Muscle layer of duodenum (tissue), 2 donors: ENCODE measurements at regions not wholly inside any gene's neighbourhood (a gene's known extent, or its start where the extent isn't known, plus 50 kb on each side); places are given as distances from the start of the nearest gene placed in this dataset.

Experiments
- H3K27ac ChIP-seq: one replicate; pipeline ENCODE4 v1.7.0; 2013; ENCODE audit warnings: mild to moderate bottlenecking, low read length
- H3K27me3 ChIP-seq: one replicate; pipeline ENCODE4 v1.7.0; 2013; ENCODE audit warnings: low read depth, mild to moderate bottlenecking, control low read depth, low read length
- H3K36me3 ChIP-seq, 2 donors: one replicate each; pipeline ENCODE4 v1.7.0; 2013; ENCODE audit warnings: low read length in 2 of 2, control low read depth in 1 of 2, mild to moderate bottlenecking in 1 of 2; ENCODE audit not compliant: insufficient read depth in 2 of 2, control insufficient read depth in 1 of 2
- H3K4me1 ChIP-seq, 2 donors: one replicate each; pipeline ENCODE4 v1.7.0; 2013; ENCODE audit warnings: low read length in 2 of 2, mild to moderate bottlenecking in 2 of 2, control low read depth in 1 of 2, moderate library complexity in 1 of 2; ENCODE audit not compliant: insufficient read depth in 2 of 2, control insufficient read depth in 1 of 2
- H3K4me3 ChIP-seq, 2 donors: one replicate each; pipeline ENCODE4 v1.7.0; 2013; ENCODE audit warnings: low read length in 2 of 2, low read depth in 1 of 2, mild to moderate bottlenecking in 1 of 2
- H3K9me3 ChIP-seq, 2 donors: one replicate each; pipeline ENCODE4 v1.7.0; 2013; ENCODE audit warnings: low read length in 2 of 2, control low read depth in 1 of 2, mild to moderate bottlenecking in 1 of 2; ENCODE audit not compliant: control insufficient read depth in 1 of 2
- donor health status: healthy.

DNA sequence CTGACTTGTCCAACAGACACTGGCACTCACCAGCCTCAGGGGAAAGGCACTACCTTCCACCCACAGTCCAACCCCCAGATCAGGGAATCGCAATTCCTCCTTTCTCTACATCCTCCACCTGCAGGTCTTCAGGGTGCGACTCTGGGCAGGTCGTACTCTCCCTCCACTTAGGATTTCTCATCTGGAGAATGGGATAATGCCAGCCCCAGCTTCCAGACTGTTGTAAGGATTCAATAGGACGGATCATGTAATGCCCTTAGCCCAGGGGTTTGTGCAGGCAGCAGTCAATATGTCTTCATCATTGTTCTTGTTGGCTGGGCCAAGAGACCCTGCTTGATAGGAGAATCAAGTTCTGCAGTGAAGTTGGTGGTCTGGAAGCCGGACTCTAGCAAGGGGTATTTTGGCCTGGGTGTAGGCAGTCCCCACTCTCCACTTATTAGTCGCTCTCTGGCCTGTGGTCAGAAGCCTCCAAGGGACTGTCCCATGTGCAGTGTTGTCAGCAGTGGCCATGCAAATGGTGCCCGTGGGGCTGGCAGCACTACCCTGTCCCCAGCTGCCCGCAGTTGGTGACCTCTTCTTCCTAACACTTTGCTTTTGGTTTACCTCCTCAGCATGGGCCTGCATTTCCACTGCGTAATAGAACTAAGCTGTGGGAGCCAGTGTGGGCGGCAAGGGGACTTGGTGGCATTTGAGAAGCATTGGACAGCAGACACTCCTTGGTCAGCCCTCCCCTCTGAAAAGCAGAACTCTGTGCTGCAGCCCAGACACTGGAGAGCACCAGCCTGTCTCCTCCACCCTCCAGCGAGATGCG, 172.4 kb upstream of the HS6ST1 start:
- no peaks in the 10 kb centered on the region for H3K36me3 ChIP-seq
- no peaks in the 10 kb centered on the region for H3K9me3 ChIP-seq
- no peak overlapping the region for H3K4me3 ChIP-seq
- H3K4me1 ChIP-seq, result no peaks in the 10 kb centered on the region
- no peak overlapping the region for H3K27ac ChIP-seq
- H3K27me3 ChIP-seq, result no peaks in the 10 kb centered on the region

DNA sequence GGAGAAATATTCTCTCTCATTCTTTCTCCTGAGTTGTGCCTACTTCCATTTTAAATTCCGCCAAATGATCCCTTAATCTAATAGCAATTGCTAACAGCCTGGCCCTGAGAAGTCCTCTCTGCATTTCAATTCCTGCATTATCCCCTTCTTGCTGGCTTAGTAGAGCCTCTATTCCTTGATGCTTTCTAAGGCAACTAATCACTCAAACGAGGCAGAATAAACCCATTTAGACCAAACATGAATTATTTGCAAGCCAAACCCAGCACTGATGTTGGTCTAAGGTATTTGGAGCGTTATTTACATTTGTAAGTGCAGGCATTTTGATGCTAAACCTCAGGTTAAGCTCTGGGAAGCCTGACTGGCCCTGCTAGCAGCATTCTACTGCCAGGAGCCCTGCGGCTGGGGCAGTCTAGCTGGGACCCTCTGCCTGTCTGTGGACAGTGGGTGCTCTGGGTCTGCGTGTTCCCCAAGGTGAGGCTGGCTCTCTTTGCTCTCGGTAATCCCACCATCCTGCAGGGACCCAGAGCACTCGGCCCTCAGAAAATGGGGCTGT, 173.1 kb upstream of the HS6ST1 start:
- Histone ChIP-seq H3K9me3 (no peaks in the 10 kb centered on the region), H3K27me3 (no peaks in the 10 kb centered on the region), H3K36me3 (no peaks in the 10 kb centered on the region), H3K4me3 (no peak overlapping the region), H3K4me1 (no peaks in the 10 kb centered on the region), H3K27ac (no peak overlapping the region)

DNA sequence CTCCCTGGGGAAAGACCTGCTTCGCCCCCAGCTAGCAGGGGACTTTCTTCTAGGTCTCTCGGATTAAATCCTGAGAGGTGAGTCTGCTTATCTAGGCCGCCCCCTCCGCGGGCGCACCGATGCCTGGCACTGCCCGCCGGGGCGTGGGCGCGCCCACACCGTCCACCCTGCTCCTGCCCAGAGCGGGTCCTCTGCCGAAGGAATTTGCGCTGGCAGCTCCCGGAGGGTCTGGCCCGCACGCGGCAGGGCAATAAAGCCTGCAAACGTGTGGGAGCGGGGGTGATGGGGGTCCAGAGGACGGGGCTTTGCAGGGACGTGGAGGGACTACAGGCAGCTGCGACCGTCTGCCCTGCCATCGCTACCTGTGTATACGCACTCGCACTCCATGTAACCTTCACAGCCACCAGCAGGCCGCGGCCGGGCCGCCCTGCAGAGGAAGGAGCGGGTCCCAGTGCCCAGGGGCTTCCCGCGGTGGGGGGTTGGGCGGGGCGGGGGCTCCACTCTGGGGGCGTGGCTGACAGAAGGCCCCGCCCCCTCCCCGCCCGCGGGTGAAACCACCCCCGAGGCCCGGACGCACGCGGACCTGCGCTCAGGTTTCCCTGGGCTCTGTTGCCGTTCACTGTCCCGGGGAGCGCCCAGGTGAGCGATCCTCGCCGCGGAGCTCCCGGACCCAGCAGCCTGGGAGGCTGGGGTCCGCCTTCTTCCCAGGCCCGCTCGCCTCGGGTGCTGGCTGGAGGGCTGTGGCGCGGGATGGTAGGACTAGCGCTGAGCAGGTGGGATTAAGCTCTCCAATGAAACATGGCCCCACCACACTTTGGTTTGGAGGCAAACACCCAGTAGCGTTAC, 174.5 kb upstream of the HS6ST1 start:
- no peaks in the 10 kb centered on the region for H3K4me1 ChIP-seq

DNA sequence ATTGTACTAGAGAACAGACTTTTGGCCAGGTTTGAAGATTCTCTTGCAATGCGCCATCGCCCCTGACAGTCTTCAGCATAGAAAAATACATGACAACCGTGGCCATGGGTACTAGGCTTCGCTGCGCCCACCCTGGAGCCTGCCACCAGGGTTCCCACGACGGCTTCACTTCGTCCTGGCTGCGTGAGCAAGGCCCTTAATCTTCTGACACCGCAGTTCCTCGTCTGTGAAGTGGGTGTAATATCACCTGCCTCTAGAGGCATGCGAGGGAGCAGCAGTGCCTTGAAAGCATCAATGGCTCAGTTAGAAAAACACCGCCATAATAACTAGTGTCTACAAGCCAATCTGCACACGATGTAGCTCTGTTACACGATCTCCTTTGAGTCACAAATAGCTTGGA, 175.2 kb upstream of the HS6ST1 start:
- H3K27me3 ChIP-seq, result no peaks in the 10 kb centered on the region
- no peak overlapping the region for H3K4me3 ChIP-seq
- no peaks in the 10 kb centered on the region for H3K36me3 ChIP-seq
- H3K27ac ChIP-seq, result no peak overlapping the region
- H3K4me1 ChIP-seq, result no peaks in the 10 kb centered on the region
- H3K9me3 ChIP-seq, result no peaks in the 10 kb centered on the region

More for the DNA sequence above, 174.5 kb upstream of the HS6ST1 start:
- no peaks in the 10 kb centered on the region for H3K9me3 ChIP-seq
- no peak overlapping the region for H3K27ac ChIP-seq
- H3K36me3 ChIP-seq, result no peaks in the 10 kb centered on the region
- H3K27me3 ChIP-seq, result no peaks in the 10 kb centered on the region
- no peak overlapping the region for H3K4me3 ChIP-seq

DNA sequence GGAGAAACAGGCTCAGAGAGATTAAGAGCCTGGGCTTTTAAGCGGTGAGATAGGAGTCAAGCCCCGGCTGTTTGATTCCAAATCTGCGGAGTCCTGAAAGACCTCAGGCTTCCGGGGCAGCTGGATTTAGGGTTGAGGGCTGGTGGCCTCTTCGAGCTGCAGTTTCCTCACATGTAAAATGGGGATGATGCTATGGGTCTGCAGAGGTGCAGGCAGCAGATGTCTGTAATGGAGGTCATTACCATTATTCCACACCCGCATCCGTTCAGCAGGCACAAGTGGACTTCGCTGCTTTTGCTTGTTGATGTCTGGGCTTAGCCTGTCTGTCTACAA, 175.6 kb upstream of the HS6ST1 start:
- no peaks in the 10 kb centered on the region for H3K9me3 ChIP-seq
- no peak overlapping the region for H3K27ac ChIP-seq
- no peaks in the 10 kb centered on the region for H3K27me3 ChIP-seq
- no peaks in the 10 kb centered on the region for H3K4me1 ChIP-seq
- H3K4me3 ChIP-seq, result no peak overlapping the region
- no peaks in the 10 kb centered on the region for H3K36me3 ChIP-seq

DNA sequence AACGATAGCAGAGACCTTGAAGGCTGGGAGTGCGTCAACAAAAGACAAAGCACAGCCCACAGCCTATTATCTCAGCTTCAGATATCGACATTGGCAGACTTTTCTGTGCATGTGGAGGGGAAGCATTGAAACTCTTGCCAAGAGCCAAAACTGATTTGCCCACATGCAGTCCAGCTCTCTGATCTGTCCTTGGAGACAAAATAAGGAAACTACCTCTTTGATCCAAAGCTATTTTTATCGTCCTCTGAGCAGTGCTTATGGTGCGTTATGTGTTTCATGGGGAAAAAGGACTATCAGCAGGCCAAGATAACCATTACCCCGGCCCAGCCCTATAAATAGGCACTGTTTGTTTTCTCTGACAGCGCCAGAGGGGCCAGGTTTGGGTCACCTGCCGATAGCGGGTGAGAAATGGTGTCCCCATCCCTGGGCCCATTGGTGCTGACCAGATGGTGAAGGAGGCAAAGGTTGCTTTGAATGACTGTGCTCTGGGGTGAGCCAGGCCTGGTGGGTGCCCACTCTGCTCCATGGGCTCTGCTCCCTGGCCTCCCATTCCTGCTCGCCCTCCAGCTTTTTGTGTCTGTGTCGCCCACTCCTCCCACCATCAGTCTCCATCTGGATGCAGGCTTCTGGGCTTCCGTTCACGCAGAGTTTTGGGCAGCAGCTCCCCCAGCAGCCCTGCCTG, 176.1 kb upstream of the HS6ST1 start:
- Histone ChIP-seq H3K27me3 (no peaks in the 10 kb centered on the region), H3K36me3 (no peaks in the 10 kb centered on the region), H3K27ac (no peak overlapping the region), H3K4me1 (no peaks in the 10 kb centered on the region), H3K4me3 (no peak overlapping the region), H3K9me3 (no peaks in the 10 kb centered on the region)

DNA sequence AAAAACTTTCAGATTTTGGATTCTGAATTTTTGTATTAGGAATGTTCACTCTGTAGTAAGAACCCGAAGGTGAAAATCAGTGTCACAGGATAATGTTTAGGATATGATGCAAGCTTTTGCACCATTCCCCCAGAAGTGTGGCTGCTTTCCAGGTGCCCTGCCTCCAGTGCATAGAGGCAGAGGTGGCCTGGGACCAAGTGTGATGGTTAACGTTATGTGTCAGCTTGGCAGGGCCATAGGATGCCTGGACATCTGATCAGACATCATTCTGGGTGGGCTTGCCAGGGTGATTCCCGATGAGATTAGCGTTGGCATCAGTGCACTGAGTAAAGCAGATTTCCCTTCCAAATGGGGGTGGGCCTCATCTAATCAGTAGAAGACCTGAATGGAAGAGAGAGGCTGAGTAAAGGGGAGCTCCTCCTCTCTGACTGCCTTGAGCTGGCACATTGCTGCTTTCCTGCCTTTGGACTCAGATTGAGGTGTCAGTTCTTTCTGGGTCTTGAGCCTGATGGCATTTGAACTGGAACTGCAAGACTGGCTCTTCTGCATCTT, 177.4 kb upstream of the HS6ST1 start:
- no peaks in the 10 kb centered on the region for H3K27me3 ChIP-seq
- no peaks in the 10 kb centered on the region for H3K9me3 ChIP-seq

DNA sequence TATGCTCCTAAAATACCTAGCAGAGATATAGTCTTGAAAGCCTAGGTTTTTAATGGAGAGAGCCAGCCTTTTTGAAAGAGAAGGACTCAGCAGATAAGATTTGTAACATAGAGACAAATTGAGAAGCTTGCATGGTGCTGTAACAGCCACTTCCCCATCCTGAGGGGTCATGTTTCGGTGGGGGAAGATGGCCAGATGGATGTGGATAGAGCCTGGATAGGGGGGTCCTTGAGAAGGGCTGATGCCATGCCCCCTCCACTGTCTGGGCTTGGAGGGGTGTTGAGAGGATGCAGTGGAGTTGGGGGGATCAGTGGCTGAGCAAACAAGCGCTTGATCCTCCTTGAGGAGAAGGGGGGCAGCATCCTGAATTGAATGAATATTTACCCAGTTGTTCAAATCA, 178.0 kb upstream of the HS6ST1 start:
- Histone ChIP-seq H3K9me3 (no peaks in the 10 kb centered on the region), H3K27ac (no peak overlapping the region), H3K4me3 (no peak overlapping the region), H3K4me1 (no peaks in the 10 kb centered on the region), H3K27me3 (no peaks in the 10 kb centered on the region), H3K36me3 (no peaks in the 10 kb centered on the region)

More for the DNA sequence above, 177.4 kb upstream of the HS6ST1 start:
- no peak overlapping the region for H3K4me3 ChIP-seq
- H3K4me1 ChIP-seq, result no peaks in the 10 kb centered on the region
- no peak overlapping the region for H3K27ac ChIP-seq
- H3K36me3 ChIP-seq, result no peaks in the 10 kb centered on the region

DNA sequence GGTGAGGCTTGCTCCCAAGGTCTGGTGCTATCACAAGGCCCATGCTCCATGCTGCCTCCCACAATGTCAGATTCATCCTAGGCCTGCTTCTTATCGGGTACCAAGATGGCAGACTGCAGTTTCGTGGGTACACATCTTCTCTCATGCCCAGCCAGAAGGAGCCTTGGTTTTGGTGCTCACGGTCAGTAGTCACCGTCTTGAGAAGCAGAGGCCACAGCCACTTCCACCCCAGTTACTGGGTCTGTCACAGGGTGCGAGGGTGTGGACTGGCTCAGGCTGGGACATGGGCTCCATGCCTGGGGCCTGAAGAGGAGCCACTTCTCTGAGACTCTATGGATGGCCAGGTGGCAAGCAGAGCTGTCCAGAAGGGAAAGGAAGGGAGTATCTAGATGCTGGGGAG, 178.8 kb upstream of the HS6ST1 start:
- Histone ChIP-seq H3K4me1 (no peaks in the 10 kb centered on the region), H3K4me3 (no peak overlapping the region), H3K36me3 (no peaks in the 10 kb centered on the region), H3K27ac (no peak overlapping the region), H3K9me3 (no peaks in the 10 kb centered on the region), H3K27me3 (no peaks in the 10 kb centered on the region)

DNA sequence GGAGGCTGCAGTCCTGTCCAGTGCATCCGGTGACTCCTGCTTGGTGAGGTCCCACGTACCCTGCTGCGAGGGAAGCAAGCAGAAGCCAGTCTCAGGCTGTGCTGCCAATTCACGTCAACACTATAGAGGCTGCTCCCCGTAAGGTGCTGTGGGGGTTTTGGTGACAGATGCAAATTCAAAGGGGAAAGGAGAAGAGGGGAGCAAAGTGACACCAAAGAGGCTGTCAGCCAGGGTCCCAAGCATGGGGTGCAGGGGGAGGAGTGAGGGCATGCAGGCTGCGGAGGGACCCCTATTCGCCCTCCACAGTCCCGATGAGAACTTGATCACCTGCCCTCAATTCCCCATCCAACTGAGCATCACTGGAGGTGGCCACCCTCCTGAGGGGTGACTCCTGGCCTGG, 179.4 kb upstream of the HS6ST1 start:
- Histone ChIP-seq H3K4me1 (no peaks in the 10 kb centered on the region), H3K27me3 (no peaks in the 10 kb centered on the region), H3K27ac (no peak overlapping the region), H3K9me3 (no peaks in the 10 kb centered on the region), H3K4me3 (no peak overlapping the region), H3K36me3 (no peaks in the 10 kb centered on the region)

DNA sequence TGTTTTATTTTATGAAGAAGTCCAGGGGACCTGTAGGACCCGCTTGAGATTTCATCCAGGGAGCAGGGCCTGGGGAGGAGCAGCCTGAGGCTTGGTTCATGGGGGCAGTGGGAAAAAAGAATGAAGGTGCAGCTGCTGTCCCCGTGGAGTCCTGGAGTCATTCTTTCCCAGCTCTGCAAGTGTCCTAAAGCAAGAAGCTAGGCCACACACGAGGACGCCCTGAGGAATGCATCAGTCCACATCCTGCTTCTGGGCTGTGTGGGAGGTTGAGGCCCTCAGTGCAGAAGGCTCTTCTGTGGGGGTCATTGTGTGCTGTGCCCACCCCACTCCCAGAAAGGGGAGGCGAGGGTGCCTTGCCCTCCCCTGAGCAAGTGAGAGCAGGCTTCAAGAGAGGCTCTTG, 179.9 kb upstream of the HS6ST1 start:
- H3K27me3 ChIP-seq, result no peaks in the 10 kb centered on the region
- H3K36me3 ChIP-seq, result no peaks in the 10 kb centered on the region
- H3K27ac ChIP-seq, result no peak overlapping the region
- H3K4me1 ChIP-seq, result no peaks in the 10 kb centered on the region
- H3K9me3 ChIP-seq, result no peaks in the 10 kb centered on the region
- H3K4me3 ChIP-seq, result no peak overlapping the region
